ENCODE measurements at regions not wholly inside any gene's neighbourhood (a gene's known extent, or its start where the extent isn't known, plus 50 kb on each side); places are given as distances from the start of the nearest gene placed in this dataset.
"Not testable (repeated sequence)": the region's sequence is repeated elsewhere in the genome, so short reads cannot be mapped to it uniquely, and the experiment has no call there.

GRCh38 chr17:33870936-33871335 is 384.1 kb upstream of the CCL2 start:
- H3K9me3 Mint-ChIP-seq, result no peaks in the 10 kb centered on the region
- H3K4me1 Mint-ChIP-seq, result no peaks in the 10 kb centered on the region
- ATAC-seq (peak; percentile 21), DNase-seq (ENCODE audit: low spot score in 2 of 2) (no peak)
- H3K4me3 Mint-ChIP-seq, result no peak overlapping the region
- H3K27ac Mint-ChIP-seq, result no peak overlapping the region
- H3K36me3 Mint-ChIP-seq, result no peaks in the 10 kb centered on the region

- H3K4me1 Mint-ChIP-seq, result no peaks in the 10 kb centered on the region
- H3K4me3 Mint-ChIP-seq, result no peak overlapping the region
- DNase-seq (ENCODE audit: low spot score in 2 of 2), result no peak
- no peaks in the 10 kb centered on the region for H3K9me3 Mint-ChIP-seq
- peak; percentile 63 for ATAC-seq
- no peaks in the 10 kb centered on the region for H3K36me3 Mint-ChIP-seq
- no peak overlapping the region for H3K27ac Mint-ChIP-seq
Measured at GRCh38 chr17:33871720-33872540, 383.2 kb upstream of the CCL2 start.

GRCh38 chr17:33873201-33873617 is 381.9 kb upstream of the CCL2 start:
- Mint-ChIP-seq H3K27ac (no peak overlapping the region), H3K4me1 (no peaks in the 10 kb centered on the region), H3K9me3 (no peaks in the 10 kb centered on the region), H3K36me3 (no peaks in the 10 kb centered on the region), H3K4me3 (no peak overlapping the region)
- no peak for ATAC-seq
- no peak for DNase-seq (ENCODE audit: low spot score in 2 of 2)

- no peak overlapping the region for H3K27ac Mint-ChIP-seq
- no peaks in the 10 kb centered on the region for H3K4me1 Mint-ChIP-seq
- ATAC-seq (no peak), DNase-seq (ENCODE audit: low spot score in 2 of 2) (no peak)
- H3K36me3 Mint-ChIP-seq, result no peaks in the 10 kb centered on the region
- no peak overlapping the region for H3K4me3 Mint-ChIP-seq
- H3K9me3 Mint-ChIP-seq, result no peaks in the 10 kb centered on the region
Measured at GRCh38 chr17:33874617-33875060, 380.4 kb upstream of the CCL2 start.

- no peak for DNase-seq (ENCODE audit: low spot score in 2 of 2)
- no peak for ATAC-seq
- H3K9me3 Mint-ChIP-seq, result no peaks in the 10 kb centered on the region
- H3K4me1 Mint-ChIP-seq, result no peaks in the 10 kb centered on the region
- no peaks in the 10 kb centered on the region for H3K36me3 Mint-ChIP-seq
- no peak overlapping the region for H3K27ac Mint-ChIP-seq
- H3K4me3 Mint-ChIP-seq, result no peak overlapping the region
Measured at GRCh38 chr17:33875973-33876372, 379.1 kb upstream of the CCL2 start.

- not testable (repeated sequence) for H3K27ac Mint-ChIP-seq, H3K36me3 Mint-ChIP-seq
Measured at GRCh38 chr17:33882273-33882672, 372.8 kb upstream of the CCL2 start.

GRCh38 chr17:33882677-33883076 is 372.4 kb upstream of the CCL2 start:
- DNase-seq (ENCODE audit: low spot score in 2 of 2); H3K4me1 Mint-ChIP-seq; H3K27ac Mint-ChIP-seq: not testable (repeated sequence)

More at GRCh38 chr17:33882273-33882672, 372.8 kb upstream of the CCL2 start:
- DNase-seq (ENCODE audit: low spot score in 2 of 2); ATAC-seq; H3K9me3 Mint-ChIP-seq; H3K4me1 Mint-ChIP-seq; H3K4me3 Mint-ChIP-seq: not testable (repeated sequence)

GRCh38 chr17:33888455-33888854 is 366.6 kb upstream of the CCL2 start:
- H3K9me3 Mint-ChIP-seq, result no peaks in the 10 kb centered on the region
- H3K4me3 Mint-ChIP-seq, result no peak overlapping the region
- H3K4me1 Mint-ChIP-seq, result no peaks in the 10 kb centered on the region
- H3K27ac Mint-ChIP-seq, result no peak overlapping the region
- ATAC-seq (no peak), DNase-seq (ENCODE audit: low spot score in 2 of 2) (no peak)
- H3K36me3 Mint-ChIP-seq, result no peaks in the 10 kb centered on the region

More at GRCh38 chr17:33882677-33883076, 372.4 kb upstream of the CCL2 start:
- H3K4me3 Mint-ChIP-seq, ATAC-seq, H3K9me3 Mint-ChIP-seq, H3K36me3 Mint-ChIP-seq: not testable (repeated sequence)

GRCh38 chr17:33889040-33889439 is 366.0 kb upstream of the CCL2 start:
- Mint-ChIP-seq H3K9me3 (no peaks in the 10 kb centered on the region), H3K27ac (no peak overlapping the region), H3K4me1 (no peaks in the 10 kb centered on the region), H3K36me3 (no peaks in the 10 kb centered on the region), H3K4me3 (no peak overlapping the region)
- ATAC-seq (no peak), DNase-seq (ENCODE audit: low spot score in 2 of 2) (no peak)

- no peaks in the 10 kb centered on the region for H3K9me3 Mint-ChIP-seq
- DNase-seq (ENCODE audit: low spot score in 2 of 2), result no peak
- no peak for ATAC-seq
- H3K36me3 Mint-ChIP-seq, result no peaks in the 10 kb centered on the region
- H3K27ac Mint-ChIP-seq, result no peak overlapping the region
- H3K4me1 Mint-ChIP-seq, result no peaks in the 10 kb centered on the region
- no peak overlapping the region for H3K4me3 Mint-ChIP-seq
Measured at GRCh38 chr17:33889766-33890165, 365.3 kb upstream of the CCL2 start.

GRCh38 chr17:33892717-33893591 is 362.1 kb upstream of the CCL2 start:
- no peak overlapping the region for H3K27ac Mint-ChIP-seq
- H3K36me3 Mint-ChIP-seq, result no peaks in the 10 kb centered on the region
- DNase-seq (ENCODE audit: low spot score in 2 of 2), result no peak
- no peaks in the 10 kb centered on the region for H3K9me3 Mint-ChIP-seq
- H3K4me1 Mint-ChIP-seq, result no peaks in the 10 kb centered on the region
- no peak overlapping the region for H3K4me3 Mint-ChIP-seq
- no peak for ATAC-seq

- Mint-ChIP-seq H3K36me3 (no peaks in the 10 kb centered on the region), H3K4me1 (no peaks in the 10 kb centered on the region), H3K4me3 (no peak overlapping the region), H3K9me3 (no peaks in the 10 kb centered on the region), H3K27ac (no peak overlapping the region)
- DNase-seq (ENCODE audit: low spot score in 2 of 2), result no peak
- no peak for ATAC-seq
Measured at GRCh38 chr17:33895491-33895890, 359.6 kb upstream of the CCL2 start.

- Mint-ChIP-seq H3K27ac (no peak overlapping the region), H3K9me3 (no peaks in the 10 kb centered on the region), H3K4me3 (no peak overlapping the region), H3K4me1 (no peaks in the 10 kb centered on the region), H3K36me3 (no peaks in the 10 kb centered on the region)
- DNase-seq (ENCODE audit: low spot score in 2 of 2), result no peak
- ATAC-seq, result no peak
Measured at GRCh38 chr17:33896263-33896662, 358.8 kb upstream of the CCL2 start.

GRCh38 chr17:33901085-33901484 is 354.0 kb upstream of the CCL2 start:
- no peaks in the 10 kb centered on the region for H3K9me3 Mint-ChIP-seq
- ATAC-seq, result no peak
- no peak overlapping the region for H3K27ac Mint-ChIP-seq
- H3K36me3 Mint-ChIP-seq, result no peaks in the 10 kb centered on the region
- H3K4me1 Mint-ChIP-seq, result no peaks in the 10 kb centered on the region
- no peak overlapping the region for H3K4me3 Mint-ChIP-seq
- DNase-seq (ENCODE audit: low spot score in 2 of 2), result no peak

GRCh38 chr17:33902901-33903449 is 352.1 kb upstream of the CCL2 start:
- no peaks in the 10 kb centered on the region for H3K36me3 Mint-ChIP-seq
- ATAC-seq (no peak), DNase-seq (ENCODE audit: low spot score in 2 of 2) (no peak)
- H3K4me1 Mint-ChIP-seq, result no peaks in the 10 kb centered on the region
- H3K4me3 Mint-ChIP-seq, result no peak overlapping the region
- H3K9me3 Mint-ChIP-seq, result no peaks in the 10 kb centered on the region
- H3K27ac Mint-ChIP-seq, result no peak overlapping the region
